SHP77 treated with DMSO at 0.1 percent for 48 hours (cell line): ENCODE measurements at regions not wholly inside any gene's neighbourhood (a gene's known extent, or its start where the extent isn't known, plus 50 kb on each side); places are given as distances from the start of the nearest gene placed in this dataset.
"Not testable (repeated sequence)": the region's sequence is repeated elsewhere in the genome, so short reads cannot be mapped to it uniquely, and the experiment has no call there.

Experiments
- DNase-seq: peaks from one replicate; lab custom pipeline; 2025; lab: John Stamatoyannopoulos, UW

DNA sequence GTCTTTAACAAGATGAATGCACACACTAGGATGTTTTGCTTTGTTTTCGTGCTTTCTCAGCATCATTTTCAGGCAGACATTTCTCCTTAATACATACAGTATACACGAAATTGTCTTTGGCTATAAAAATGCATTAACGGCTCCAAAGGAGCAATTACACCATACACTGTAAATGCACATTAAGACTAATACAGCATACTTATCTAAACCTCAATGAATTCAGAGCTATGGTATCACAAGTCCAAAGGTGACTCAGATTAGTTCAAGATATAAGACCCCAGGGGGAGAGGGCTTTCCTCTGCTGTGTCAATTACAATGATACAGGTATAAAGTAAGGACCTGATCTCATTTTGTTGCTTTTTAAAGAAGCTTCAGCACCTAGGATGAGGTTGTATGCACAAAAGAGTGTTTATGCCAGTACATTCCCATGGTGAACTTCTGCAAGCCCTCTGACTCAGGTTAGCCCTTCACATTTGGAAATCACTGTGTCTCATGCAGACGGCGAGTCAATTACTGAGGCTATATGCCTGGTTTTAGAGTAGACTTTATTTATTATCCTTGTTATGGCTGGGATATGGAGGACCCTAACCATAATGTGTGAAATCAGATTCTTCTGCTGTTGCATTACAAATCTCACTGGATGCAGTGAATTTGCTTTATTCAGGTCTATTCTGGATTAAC, 233.3 kb downstream of the ZNF608 start:
- no peak for DNase-seq

DNA sequence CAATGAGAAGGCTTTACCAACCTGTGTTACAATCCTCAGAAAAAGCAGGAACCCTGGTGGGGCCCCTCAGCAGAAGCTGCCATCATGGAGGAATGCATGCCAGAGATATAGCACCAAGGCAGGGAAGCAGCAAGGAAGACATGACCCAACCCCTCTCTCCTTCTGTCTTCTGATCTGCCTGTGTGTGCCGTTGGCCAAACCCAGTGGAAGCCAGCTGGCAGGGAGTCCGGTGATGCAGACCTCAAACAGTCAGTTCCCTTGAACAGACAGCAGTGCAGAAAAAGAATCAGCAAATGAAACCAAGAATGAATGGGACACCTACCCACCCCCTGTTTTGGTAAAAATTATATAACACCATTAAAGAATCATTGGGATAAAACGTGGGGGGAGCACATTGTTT, 234.2 kb downstream of the ZNF608 start:
- no peak for DNase-seq

DNA sequence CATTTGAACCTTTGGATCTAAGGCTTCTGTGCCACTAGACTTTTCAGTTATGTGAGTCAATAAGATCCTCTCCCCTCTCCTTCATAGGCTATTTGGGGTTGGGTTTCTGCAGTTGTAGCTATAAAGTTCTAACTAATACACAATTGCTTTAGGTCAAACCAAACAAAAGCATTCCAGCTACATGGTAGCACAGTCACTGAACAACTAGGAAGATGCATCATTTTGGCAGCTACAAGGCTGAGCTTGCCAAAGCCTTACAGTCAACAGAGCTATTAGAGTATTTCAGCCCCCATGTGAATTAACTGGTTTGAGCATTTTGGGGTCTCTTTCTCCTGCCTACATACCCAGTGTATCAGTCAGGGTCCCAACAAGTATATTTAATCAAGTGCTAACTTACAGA, 234.6 kb downstream of the ZNF608 start:
- no peak for DNase-seq

DNA sequence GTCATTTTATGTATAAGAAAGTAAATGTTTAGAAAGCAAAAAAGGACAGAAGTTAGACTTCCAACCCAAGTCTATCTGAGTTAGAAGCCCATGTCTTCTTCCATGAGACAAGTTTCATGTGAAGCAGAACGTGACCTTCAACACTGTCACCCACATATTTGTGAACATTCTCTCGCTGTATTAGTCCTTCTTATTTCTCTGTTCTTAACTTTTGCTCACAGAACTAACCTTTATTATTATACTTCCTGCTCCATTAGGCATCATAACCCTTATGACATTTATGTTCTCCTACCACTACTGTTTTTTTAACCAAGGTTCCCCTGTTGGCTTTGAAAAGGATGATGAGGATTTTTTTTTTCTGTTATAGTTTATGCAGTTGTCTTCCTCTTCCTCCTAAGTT, 238.8 kb downstream of the ZNF608 start:
- DNase-seq: no peak

DNA sequence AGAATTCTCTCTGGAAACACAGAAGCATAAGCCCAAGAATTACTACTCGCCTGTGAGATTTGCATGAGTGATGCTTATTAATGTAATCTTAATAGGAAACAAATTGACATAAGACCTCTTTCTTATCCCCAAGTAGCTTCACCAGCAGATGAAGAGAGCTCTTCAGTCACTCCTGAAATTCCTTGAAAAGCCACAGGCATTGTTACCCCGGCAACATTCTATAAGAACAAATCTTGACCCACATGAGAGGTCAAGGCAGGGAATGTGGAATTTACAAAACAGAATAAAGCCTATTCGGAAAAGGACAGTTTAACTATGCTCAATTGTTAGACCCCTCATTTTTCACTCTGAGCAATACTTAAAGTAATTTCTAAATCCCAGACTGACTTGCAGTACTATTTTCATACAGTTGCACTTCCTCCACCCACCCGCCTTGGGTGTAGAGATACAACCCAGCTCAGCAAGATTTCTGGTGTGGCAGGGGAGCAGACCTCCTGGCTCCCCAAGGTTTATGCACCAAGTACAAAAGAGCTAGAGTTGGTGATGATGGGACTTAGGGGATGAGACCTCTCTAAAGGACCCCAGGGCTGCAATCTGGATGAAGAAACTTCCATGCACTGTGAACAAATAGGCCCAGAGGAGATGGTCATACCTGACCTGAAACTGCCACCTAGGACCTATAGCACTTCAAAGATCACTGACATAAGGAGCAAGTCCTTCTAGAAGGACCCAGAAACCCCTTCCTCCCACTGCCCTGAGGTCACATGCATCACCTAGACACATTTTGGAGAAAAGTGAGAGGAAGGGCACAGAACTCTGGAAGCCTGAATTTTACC, 242.1 kb downstream of the ZNF608 start:
- DNase-seq: no peak

DNA sequence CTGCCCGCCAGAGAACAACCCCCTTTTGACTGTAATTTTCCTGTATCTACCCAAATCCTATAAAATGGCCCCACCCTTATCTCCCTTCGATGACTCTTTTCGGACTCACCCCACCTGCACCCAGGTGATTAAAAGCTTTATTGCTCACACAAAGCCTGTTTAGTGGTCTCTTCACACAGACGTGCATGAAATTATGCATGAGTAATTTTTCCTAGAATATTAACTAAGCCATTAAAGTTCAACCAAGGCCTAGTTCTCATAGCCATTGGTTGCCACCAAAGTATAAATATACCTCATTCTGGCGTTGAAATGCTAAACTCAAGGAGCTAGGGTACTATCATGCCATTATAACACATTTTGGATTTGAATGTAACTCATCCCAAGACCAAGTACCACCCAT, 243.9 kb downstream of the ZNF608 start:
- no peak for DNase-seq

DNA sequence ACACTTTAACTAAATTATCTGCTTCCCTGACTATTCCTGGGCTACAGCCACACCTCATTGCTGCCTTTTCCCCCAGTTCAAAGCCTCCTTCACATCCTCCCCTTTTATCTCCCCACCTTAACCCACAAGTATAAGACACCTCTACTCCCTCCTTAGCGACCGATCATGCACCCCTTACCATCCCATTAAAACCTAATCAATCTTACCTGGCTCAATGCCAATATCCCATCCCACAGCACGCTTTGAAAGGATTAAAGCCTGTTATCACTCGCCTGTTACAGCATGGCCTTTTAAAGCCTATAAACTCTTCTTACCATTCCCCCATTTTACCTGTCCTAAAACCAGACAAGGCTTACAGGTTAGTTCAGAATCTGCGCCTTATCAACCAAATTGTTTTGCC, 246.6 kb downstream of the ZNF608 start:
- not testable (repeated sequence) for DNase-seq

DNA sequence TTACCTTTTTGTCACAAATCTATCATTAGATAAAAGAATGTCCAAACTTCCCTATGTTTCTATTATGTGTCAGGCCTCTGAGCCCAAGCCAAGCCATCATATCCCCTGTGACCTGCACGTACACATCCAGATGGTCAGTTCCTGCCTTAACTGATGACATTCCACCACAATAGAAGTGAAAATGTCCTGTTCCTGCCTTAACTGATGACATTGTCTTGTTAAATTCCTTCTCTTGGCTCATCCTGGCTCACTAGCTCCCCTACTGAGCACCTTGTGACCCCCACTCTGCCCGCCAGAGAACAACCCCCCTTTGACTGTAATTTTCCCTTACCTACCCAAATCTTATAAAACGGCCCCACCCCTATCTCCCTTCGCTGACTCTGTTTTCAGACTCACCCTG, 249.5 kb downstream of the ZNF608 start:
- DNase-seq: not testable (repeated sequence)

DNA sequence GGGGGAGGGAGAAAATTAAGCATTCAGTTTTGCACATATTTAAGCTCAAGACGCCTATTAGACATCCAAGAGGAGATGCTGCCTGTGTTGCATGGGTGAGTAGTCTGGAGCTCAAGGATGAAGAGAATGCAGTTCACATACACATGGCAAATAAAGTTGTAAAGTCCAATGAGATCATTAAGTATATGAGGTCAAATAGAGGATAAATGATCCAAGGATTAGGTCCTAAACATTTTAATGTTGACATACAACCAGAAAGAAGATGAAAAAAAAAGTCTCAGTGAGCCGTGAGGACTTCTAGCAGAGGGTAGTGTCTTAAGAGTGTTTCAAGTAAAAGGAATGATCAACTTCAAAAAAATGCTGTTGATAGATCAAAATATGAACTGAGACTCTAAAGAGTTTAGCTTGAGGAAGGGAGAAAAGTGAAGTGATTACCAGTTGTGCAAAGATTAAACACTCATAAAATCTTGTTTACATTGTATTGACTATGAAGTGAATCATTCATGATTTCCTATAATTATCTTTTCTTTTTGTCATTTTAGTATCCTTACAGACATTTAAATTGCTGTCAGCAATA, 251.8 kb downstream of the ZNF608 start:
- DNase-seq: no peak

DNA sequence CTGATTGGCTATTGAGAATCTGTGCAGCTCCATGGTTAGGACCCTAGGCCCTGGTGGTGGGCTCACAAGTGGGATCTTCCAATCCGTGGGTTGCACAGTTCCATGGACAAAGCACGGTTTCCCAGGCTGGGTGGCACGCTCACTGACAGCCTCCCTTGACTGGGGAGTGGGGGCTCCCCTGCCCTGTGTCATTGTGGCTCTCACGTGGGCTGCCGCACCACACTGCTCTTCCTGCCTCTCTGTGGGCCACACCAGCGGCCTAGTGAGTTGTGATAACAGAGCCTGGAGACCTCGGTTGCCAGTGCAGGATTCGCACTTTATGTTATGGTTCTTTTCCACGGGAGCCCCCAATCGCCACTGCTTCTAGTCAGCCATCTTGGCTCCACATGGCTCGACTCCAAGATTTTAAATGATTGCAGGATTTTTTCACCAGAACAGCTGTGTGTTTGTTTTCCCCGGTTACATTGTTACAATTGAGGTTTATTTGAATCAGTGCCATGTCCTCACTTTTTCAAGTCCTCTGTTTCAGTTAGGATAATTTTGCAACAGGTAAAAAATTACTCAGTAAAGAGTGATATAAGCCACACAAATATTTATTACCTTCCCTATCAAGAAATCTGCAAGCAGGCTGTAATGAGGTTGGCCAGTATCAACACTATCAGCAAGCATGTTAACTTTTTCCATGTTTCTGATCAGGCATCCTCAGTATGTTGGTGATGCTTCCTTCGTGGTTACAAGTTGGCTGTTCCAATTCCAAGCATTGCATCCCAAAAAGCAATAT, 253.8 kb downstream of the ZNF608 start:
- DNase-seq: no peak

DNA sequence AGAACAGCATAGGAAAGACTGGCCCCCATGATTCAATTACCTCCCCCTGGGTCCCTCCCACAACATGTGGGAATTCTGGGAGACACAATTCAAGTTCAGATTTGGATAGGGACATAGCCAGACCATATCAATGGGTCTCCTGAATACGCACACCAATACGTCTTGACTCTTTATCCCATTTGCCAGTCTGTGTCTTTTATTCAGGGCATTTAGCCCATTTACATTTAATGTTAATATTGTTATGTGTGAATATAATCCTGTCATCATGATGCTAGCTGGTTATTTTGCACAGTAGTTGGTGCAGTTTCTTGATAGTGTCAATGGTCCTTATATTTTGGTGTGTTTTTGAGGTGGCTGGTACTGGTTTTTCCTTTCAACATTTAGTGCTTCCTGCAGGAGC, 256.1 kb downstream of the ZNF608 start:
- not testable (repeated sequence) for DNase-seq

DNA sequence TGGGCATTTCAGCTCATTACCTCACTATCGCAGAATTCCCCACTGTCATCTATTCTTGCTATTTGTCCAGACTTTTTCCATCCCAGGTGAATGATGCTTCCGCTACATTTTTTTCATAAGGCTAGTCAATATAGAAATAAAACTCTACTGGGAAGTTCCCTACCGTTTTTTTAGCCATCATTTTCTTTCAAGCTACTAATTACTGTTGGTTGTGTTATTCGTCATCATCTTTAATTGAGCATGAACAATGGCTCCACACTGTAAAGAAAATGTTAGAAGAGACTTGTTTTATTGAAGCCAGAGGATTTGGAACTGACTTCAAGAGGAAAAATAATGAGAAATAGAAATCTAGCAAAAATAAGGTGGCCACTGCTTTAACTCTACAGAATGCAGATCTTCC, 265.0 kb downstream of the ZNF608 start:
- DNase-seq: no peak

DNA sequence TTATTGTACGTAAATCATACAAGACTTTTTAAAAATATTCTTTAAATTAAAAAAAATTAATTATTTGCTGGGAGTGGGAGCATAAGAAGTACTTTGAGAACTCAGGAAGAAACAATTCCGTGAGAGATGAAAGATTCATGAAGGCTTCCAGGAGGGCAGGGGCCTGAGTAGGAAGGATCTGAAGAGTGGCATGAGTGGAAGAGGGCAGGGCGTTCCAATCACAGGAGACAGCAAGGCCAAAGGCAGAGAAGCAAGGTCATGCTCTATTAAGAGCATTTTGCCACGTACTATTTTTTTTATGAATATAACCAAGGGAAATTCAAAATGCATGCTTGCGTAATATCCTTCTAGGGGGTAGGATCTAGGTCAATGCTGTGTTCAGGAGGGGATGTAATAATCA, 265.5 kb downstream of the ZNF608 start:
- no peak for DNase-seq

DNA sequence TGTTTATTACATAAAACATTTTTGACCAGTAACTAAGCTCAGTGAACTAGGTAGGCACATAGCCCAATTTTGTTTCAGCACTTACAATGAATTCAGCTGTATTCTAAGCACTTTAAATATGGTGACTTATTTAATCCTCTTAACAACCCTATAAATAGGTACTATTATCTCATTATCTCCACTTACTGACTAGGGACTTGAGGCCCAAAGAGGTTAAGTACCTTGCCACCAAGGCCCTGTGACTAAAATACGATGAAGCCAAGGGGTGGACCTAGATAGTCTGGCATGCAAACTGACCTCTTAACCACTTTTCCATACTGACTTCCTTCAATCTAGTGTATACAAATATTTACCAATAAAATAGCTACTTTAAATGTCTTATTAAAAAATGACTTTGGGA, 266.4 kb downstream of the ZNF608 start:
- no peak for DNase-seq

DNA sequence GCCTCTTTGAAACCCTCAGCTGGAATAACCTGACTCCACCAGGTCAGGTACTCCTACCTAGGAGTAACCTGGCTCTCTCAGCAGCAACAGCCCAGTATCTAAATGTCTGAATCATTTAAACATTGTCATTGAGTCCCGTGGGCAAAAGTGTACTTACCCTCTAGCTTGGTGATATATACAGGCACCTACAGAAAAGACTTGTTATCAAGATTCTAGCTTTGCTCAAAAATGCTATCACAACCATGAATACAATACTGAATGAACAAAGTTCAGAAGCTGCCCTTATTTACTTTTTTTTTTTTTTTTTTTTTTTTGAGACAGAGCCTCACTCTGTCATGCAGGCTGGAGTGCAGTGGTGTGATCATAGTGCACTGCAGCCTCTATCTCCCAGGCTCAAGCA, 268.2 kb downstream of the ZNF608 start:
- no peak for DNase-seq

DNA sequence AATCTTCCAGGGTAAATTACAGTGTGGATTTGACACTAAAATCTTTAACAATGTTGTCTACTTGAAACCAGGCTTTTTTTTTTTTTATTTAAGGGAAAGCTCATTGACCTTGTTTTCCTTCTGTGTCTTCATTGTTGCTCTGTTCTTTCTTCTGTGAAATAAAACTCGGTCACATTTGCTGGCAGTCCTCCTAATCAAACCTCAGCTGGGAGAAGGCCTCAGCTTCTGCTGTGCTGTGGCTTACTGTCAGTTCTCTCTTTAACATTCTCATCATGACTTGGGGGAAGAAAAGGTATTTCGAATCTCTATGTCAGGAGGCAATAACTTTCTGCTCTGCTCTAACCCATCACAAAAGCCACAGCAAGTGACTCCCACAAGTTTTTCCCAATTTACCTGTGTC, 268.9 kb downstream of the ZNF608 start:
- no peak for DNase-seq

DNA sequence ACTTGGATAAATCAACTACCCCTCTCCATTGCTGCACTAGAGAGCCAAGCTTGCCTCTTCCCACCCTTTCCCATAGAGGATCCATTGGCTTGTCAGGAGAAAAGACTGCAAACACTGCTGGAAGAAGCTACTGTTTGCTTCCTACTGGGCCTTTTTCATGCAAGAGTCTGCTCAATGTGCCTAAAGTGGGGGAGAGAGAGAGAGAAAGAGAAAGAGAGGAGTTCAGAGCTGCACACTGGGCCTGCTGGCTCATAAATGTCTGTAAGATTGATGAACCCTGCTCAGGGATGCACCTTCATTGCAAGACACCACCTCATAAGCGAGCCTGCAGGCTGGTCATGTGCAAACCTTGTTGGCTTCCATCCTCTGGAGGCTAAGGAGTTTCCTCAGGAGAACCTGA, 269.4 kb downstream of the ZNF608 start:
- no peak for DNase-seq

DNA sequence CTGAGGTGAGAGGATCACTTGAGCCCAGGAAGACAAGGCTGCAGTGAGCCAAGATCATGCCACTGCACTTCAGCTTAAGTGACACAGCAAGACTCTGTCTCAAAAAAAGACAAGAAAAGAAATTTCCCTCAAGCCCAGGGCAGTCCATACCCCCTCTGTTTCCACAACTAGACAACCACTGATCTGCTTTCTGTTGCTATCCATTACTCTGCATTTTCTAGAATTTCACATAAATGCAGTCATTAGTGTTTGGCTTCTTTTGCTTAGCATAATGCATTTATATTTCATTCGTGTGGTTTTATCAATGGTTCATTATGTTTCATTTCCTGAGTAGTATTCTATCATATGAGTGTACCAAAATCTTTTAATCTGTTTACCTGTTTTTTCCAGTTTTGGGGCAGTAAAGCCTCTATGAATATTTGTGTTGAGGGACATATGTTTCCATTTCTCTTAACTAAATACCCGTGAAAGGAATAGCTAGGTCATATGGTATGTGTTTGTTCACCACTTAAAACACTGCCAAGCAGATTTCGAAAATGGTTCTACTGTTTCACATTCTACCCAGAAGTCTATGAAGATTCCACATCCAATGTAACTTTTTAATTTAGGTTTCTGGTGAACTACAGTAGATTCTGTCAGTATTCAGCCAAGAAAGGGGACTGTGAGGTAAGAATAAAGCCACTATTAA, 271.8 kb downstream of the ZNF608 start:
- no peak for DNase-seq

DNA sequence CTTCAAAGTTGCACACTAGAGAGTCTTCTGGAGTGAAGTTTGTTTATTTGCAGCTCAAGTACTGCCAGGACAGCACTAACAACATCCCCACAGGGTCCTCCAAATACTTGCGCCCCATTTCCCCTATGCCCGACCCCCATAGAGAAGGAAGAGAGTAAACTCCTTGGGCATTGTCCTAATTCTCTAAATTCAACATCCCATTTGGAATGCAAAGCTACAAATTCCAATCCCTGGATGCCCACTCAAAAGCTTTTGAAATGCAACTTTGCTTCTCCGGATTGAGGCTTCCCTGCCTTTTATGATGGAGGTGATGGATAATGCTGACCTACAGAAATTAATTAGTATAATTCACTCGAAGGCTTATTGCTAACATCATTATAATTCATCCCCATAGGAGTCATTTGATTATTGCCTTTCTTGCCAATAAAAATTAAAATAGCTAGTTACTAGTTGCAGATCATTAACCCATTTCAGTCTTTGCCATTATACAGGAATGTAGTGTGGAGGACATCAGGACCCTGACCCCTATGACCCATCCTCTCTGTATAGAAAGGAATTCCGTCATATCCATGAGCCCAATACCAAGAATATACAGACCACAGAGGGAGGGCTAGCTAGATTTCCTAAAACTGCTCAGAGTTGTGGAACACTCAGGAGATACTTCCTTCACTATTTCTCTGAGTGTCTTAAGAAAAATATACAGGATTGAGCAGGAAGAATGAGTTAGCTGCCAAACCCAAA, 277.6 kb downstream of the ZNF608 start:
- no peak for DNase-seq

DNA sequence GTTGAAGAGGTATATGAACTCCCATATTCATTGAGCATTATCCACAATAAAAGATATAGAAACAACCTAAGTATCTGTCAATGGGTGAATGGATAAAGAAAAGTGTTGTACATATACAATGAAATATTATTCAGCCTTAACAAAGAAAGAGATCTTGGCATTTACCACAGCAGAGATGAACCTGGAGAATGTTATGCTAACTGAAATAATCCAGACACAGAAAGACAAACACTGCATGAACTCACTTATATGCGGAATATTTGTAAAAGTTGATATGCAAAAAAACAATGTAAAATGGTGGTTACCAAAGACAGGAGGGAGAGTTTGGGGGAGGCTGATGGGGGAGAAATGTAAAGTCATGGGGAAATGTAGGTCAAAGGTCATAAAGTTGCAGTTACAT, 278.7 kb downstream of the ZNF608 start:
- DNase-seq: no peak

DNA sequence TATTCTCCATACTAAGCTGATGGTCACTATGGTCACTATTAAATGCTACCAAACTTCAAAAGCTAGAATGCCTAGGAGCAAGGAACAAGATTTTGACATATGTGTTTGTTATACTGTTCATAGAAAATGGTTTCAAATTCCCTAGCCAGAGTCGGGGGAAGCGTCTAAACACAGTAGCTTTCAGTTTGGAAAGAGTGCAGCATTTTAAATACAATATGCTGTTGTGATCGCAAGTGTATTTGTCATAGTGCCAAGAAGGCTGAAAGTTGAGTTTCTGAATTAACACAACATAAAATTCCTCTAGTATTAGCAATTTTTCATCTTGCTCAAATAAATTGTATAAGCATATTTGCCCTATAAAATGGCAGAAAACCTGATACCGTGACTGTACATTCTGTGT, 280.4 kb downstream of the ZNF608 start:
- no peak for DNase-seq
